PC-9 (cell line): ENCODE measurements at regions not wholly inside any gene's neighbourhood (a gene's known extent, or its start where the extent isn't known, plus 50 kb on each side); places are given as distances from the start of the nearest gene placed in this dataset.

Experiments
- BruUV-seq: library from RNA; stranded (reverse); fragments of 400-500 nt; replicated peaks from 2 replicates; lab custom pipeline; 2021; lab: Mats Ljungman, UMichigan
- CTCF ChIA-PET: fragments of 300-600 bp; sonication (Branson Sonifier 250); formaldehyde crosslinking; loops from one replicate; lab custom pipeline; 2022; ENCODE audit warnings: antibody characterized with exemption; lab: Charles Lee
- POLR2A ChIA-PET: fragments of 300-600 bp; sonication (Branson Sonifier 250); formaldehyde crosslinking; loops from one replicate; lab custom pipeline; 2022; ENCODE audit warnings: antibody characterized with exemption; ENCODE audit not compliant: unreplicated experiment; lab: Charles Lee
- DNase-seq, 2 experiments: peaks; one replicate each; pipeline versions ENCODE4 v3.0.0 to v3.0.0-alpha.2; 2015 to 2022; ENCODE audit warnings: mixed read lengths in 1 of 2
- H2AFZ ChIP-seq: fragments of 200-600 bp; sonication (generic); 2 replicates; pipeline ENCODE4 v1.8.1; 2017; ENCODE audit warnings: antibody characterized with exemption
- H3F3A ChIP-seq: fragments of 200-600 bp; sonication (generic); 2 replicates; pipeline ENCODE4 v1.8.1; 2017; ENCODE audit warnings: antibody characterized with exemption, mild to moderate bottlenecking, low read depth; ENCODE audit not compliant: insufficient read depth
- H3K27ac ChIP-seq: fragments of 200-600 bp; sonication (generic); 2 replicates; pipeline ENCODE4 v1.6.1; 2016; ENCODE audit warnings: mixed run types
- H3K27me3 ChIP-seq: fragments of 200-600 bp; sonication (generic); 2 replicates; pipeline ENCODE4 v1.6.1; 2016; ENCODE audit warnings: low read depth, mixed run types; ENCODE audit not compliant: insufficient read depth
- H3K36me3 ChIP-seq: fragments of 200-600 bp; sonication (generic); 2 replicates; pipeline ENCODE4 v1.6.1; 2016; ENCODE audit warnings: low read depth, mixed run types
- H3K4me1 ChIP-seq: fragments of 200-600 bp; sonication (generic); replicated peaks from 2 replicates; pipeline ENCODE4 v1.6.1; 2016; ENCODE audit warnings: mixed run types; ENCODE audit not compliant: insufficient read depth
- H3K4me2 ChIP-seq: fragments of 200-600 bp; sonication (generic); 2 replicates; pipeline ENCODE4 v1.6.1; 2017; ENCODE audit warnings: mixed run types
- H3K4me3 ChIP-seq: fragments of 200-600 bp; sonication (generic); 2 replicates; pipeline ENCODE4 v1.6.1; 2016; ENCODE audit warnings: mixed run types
- H3K79me2 ChIP-seq: fragments of 200-600 bp; sonication (generic); 2 replicates; pipeline ENCODE4 v1.6.1; 2017; ENCODE audit warnings: low read depth, mixed run types
- H3K9me2 ChIP-seq: fragments of 200-600 bp; sonication (generic); 2 replicates; pipeline ENCODE4 v1.8.1; 2017; ENCODE audit warnings: mild to moderate bottlenecking; ENCODE audit not compliant: insufficient read depth
- H3K9me3 ChIP-seq: fragments of 200-600 bp; sonication (generic); 2 replicates; pipeline ENCODE4 v1.8.1; 2016; ENCODE audit warnings: low read depth; ENCODE audit not compliant: insufficient read depth
- H4K20me1 ChIP-seq: fragments of 200-600 bp; sonication (generic); 2 replicates; pipeline ENCODE4 v1.8.1; 2017; ENCODE audit not compliant: insufficient read depth
- CTCF ChIP-seq: fragments of 200-600 bp; sonication (generic); conservative IDR thresholded peaks from 2 replicates; pipeline ENCODE4 v1.6.1; 2017; ENCODE audit warnings: mixed run types, antibody characterized with exemption, mild to moderate bottlenecking, moderate library complexity
- EZH2 ChIP-seq: fragments of 200-600 bp; sonication (generic); IDR thresholded peaks from 2 replicates; pipeline ENCODE4 v1.8.0; 2017; ENCODE audit warnings: antibody characterized with exemption, low read depth
- intact Hi-C: fragments of 100-400 bp; cut with micrococcal nuclease; formaldehyde crosslinking; loops from one replicate; pipeline ENCODE4 v1.10.0; 2022; ENCODE audit not compliant: unreplicated experiment

- intact Hi-C loops, result no loop called here
- no peak for DNase-seq
- Histone ChIP-seq H3K27ac (no peak overlapping the region), H3K79me2 (no peaks in the 10 kb centered on the region), H3K9me3 (no peaks in the 10 kb centered on the region), H3K4me1 (no peaks in the 10 kb centered on the region), H3K4me3 (no peak overlapping the region), H3K9me2 (no peaks in the 10 kb centered on the region), H2AFZ (no peak overlapping the region), H4K20me1 (no peaks in the 10 kb centered on the region), H3K27me3 (no peaks in the 10 kb centered on the region), H3F3A (no peaks in the 10 kb centered on the region), H3K4me2 (no peak overlapping the region), H3K36me3 (no peaks in the 10 kb centered on the region)
- no TSS peak for BruUV-seq
- TF ChIP-seq EZH2, result no peak
- no peak for TF ChIP-seq CTCF
- ChIA-PET POLR2A (no interaction called here), CTCF (no interaction called here)
Observed at GRCh38 chr4:187232196-187232595, 508.5 kb upstream of the FAT1 start.

GRCh38 chr4:187232796-187233195, 509.1 kb upstream of the FAT1 start:
- Histone ChIP-seq H3K4me3 (no peak overlapping the region), H3K36me3 (no peaks in the 10 kb centered on the region), H3K4me2 (no peak overlapping the region), H3K4me1 (no peaks in the 10 kb centered on the region), H3K27me3 (no peaks in the 10 kb centered on the region), H4K20me1 (no peaks in the 10 kb centered on the region), H3F3A (no peaks in the 10 kb centered on the region), H3K27ac (no peak overlapping the region), H3K79me2 (no peaks in the 10 kb centered on the region), H2AFZ (no peak overlapping the region), H3K9me3 (no peaks in the 10 kb centered on the region), H3K9me2 (no peaks in the 10 kb centered on the region)
- no TSS peak for BruUV-seq
- no peak for TF ChIP-seq EZH2
- no peak for TF ChIP-seq CTCF
- CTCF ChIA-PET, result no interaction called here
- POLR2A ChIA-PET, result no interaction called here
- no peak for DNase-seq
- intact Hi-C loops, result no loop called here

- no TSS peak for BruUV-seq
- ChIA-PET POLR2A (no interaction called here), CTCF (no interaction called here)
- Histone ChIP-seq H3K4me1 (no peaks in the 10 kb centered on the region), H2AFZ (no peak overlapping the region), H3K79me2 (no peaks in the 10 kb centered on the region), H3K27me3 (no peaks in the 10 kb centered on the region), H3K4me3 (no peak overlapping the region), H3K9me2 (no peaks in the 10 kb centered on the region), H3K36me3 (no peaks in the 10 kb centered on the region), H3F3A (no peaks in the 10 kb centered on the region), H3K9me3 (no peaks in the 10 kb centered on the region), H3K4me2 (no peak overlapping the region), H4K20me1 (no peaks in the 10 kb centered on the region), H3K27ac (no peak overlapping the region)
- TF ChIP-seq EZH2 (no peak), CTCF (no peak)
- intact Hi-C loops, result no loop called here
- no peak for DNase-seq
Observed at GRCh38 chr4:187235456-187236170, 512.0 kb upstream of the FAT1 start.
